ENCODE measurements at regions not wholly inside any gene's neighbourhood (a gene's known extent, or its start where the extent isn't known, plus 50 kb on each side); places are given as distances from the start of the nearest gene placed in this dataset.

GRCh38 chr1:214165850-214166374 is 115.0 kb upstream of the SMYD2 start:
- H3K18ac ChIP-seq (ENCODE audit: insufficient read length, low read depth, low read length) = no peak overlapping the region
- WGBS (ENCODE audit: extremely low coverage, insufficient read length, low lambda C conversion rate) = no CpG with 5 or more reads among the region's 5 CpGs
- no peaks in the 10 kb centered on the region for H3K27me3 ChIP-seq (ENCODE audit: insufficient read depth, low read length)
- H3K56ac ChIP-seq (ENCODE audit: insufficient read length, low read depth, low read length) = no peak overlapping the region
- H3K23ac ChIP-seq (ENCODE audit: insufficient read length, low read depth, low read length) = no peak overlapping the region
- Mint-ChIP-seq H3K27me3 (ENCODE audit: low read depth) (peaks cover 4% of the 10 kb centered on the region; the same call in 1 of the 2 replicates), H3K36me3 (ENCODE audit: insufficient read depth in 1 of 3, low read depth in 3 of 3) (no peaks in the 10 kb centered on the region), H3K4me3 (no peak overlapping the region), H3K9me3 (no peaks in the 10 kb centered on the region), H3K4me1 (peaks cover 8 to 15% of the 10 kb centered on the region in 2 experiments), H3K27ac (no peak overlapping the region)
- no peak overlapping the region for H2BK20ac ChIP-seq (ENCODE audit: low read depth, low read length, poor library complexity, severe bottlenecking)
- no peak overlapping the region for H3K9ac ChIP-seq (ENCODE audit: extremely low read depth, insufficient read length, low read length)
- no peak overlapping the region for H3K4me2 ChIP-seq (ENCODE audit: insufficient read depth, insufficient read length, low read length)
- no peak overlapping the region for H2BK5ac ChIP-seq (ENCODE audit: insufficient read length, low read length)
- no peak overlapping the region for H3K4ac ChIP-seq (ENCODE audit: low read depth, low read length)
- no peak overlapping the region for H3T11ph ChIP-seq (ENCODE audit: low read length)
- peaks cover 3% of the 10 kb centered on the region for H4K20me1 ChIP-seq (ENCODE audit: control insufficient read depth, insufficient read depth, insufficient read length)
- H2AK5ac ChIP-seq (ENCODE audit: insufficient read length, low read length) = no peak overlapping the region
- H2BK15ac ChIP-seq (ENCODE audit: low read depth, low read length) = no peak overlapping the region
- H2BK12ac ChIP-seq (ENCODE audit: insufficient read length, low read depth, low read length) = no peak overlapping the region
- no peaks in the 10 kb centered on the region for H3K79me1 ChIP-seq (ENCODE audit: insufficient read depth, low read depth, low read length, poor library complexity, severe bottlenecking)
- DNase-seq = no peak
- no peak overlapping the region for H2AFZ ChIP-seq (ENCODE audit: low read length)
- no peak for TF ChIP-seq CTCF (conservative IDR thresholded peaks at IDR 0.05)
- H3K9me3 ChIP-seq (ENCODE audit: control insufficient read depth, low read depth, low read length) = no peaks in the 10 kb centered on the region
- no peak overlapping the region for H4K8ac ChIP-seq (replicated peaks; ENCODE audit: insufficient read length, low read depth, low read length)
- no peak overlapping the region for H2BK120ac ChIP-seq (ENCODE audit: low read depth, low read length, poor library complexity, severe bottlenecking)
- H4K91ac ChIP-seq (ENCODE audit: insufficient read length, low read depth, low read length) = no peak overlapping the region
- no peaks in the 10 kb centered on the region for H3K23me2 ChIP-seq (ENCODE audit: insufficient read length, low read depth, low read length, poor library complexity, severe bottlenecking)
- H3K79me2 ChIP-seq (ENCODE audit: insufficient read depth, low read length) = no peaks in the 10 kb centered on the region
- H3K27ac ChIP-seq (ENCODE audit: insufficient read length, low read depth, low read length) = no peak overlapping the region
- no peak overlapping the region for H3K14ac ChIP-seq (ENCODE audit: insufficient read depth, low read length)
- no peak overlapping the region for H4K5ac ChIP-seq (ENCODE audit: insufficient read length, low read depth, low read length)
- no peaks in the 10 kb centered on the region for H3K4me1 ChIP-seq (ENCODE audit: insufficient read depth, low read length)

All from H9 (cell line).